HUES48 (cell line): ENCODE measurements at regions not wholly inside any gene's neighbourhood (a gene's known extent, or its start where the extent isn't known, plus 50 kb on each side); places are given as distances from the start of the nearest gene placed in this dataset.

Source experiments
- H3K27ac ChIP-seq: one replicate; pipeline ENCODE4 v1.7.0; 2013; ENCODE audit warnings: low read depth, low read length, inconsistent platforms
- H3K27me3 ChIP-seq: 2 replicates; pipeline ENCODE4 v1.6.1; 2013; ENCODE audit warnings: mild to moderate bottlenecking, low read length; ENCODE audit not compliant: control insufficient read depth, insufficient read depth
- H3K36me3 ChIP-seq: 2 replicates; pipeline ENCODE4 v1.6.1; 2013; ENCODE audit warnings: low read length; ENCODE audit not compliant: control insufficient read depth, insufficient read depth
- H3K4me1 ChIP-seq: 2 replicates; pipeline ENCODE4 v1.6.1; 2013; ENCODE audit warnings: mild to moderate bottlenecking, low read length; ENCODE audit not compliant: control insufficient read depth, insufficient read depth
- H3K4me3 ChIP-seq: 2 replicates; pipeline ENCODE4 v1.5.1; 2013; ENCODE audit warnings: mild to moderate bottlenecking, low read depth, low read length
- H3K9ac ChIP-seq: 2 replicates; pipeline ENCODE4 v1.6.1; 2013; ENCODE audit warnings: mild to moderate bottlenecking, low read depth, low read length, moderate library complexity
- H3K9me3 ChIP-seq: 2 replicates; pipeline ENCODE4 v1.6.1; 2013; ENCODE audit warnings: low read length; ENCODE audit not compliant: control insufficient read depth, insufficient read depth

GRCh38 chr9:18007621-18008020 lies 428.8 kb downstream of the SH3GL2 start:
- no peak overlapping the region for H3K27ac ChIP-seq
- H3K36me3 ChIP-seq: no peaks in the 10 kb centered on the region
- no peak overlapping the region for H3K9ac ChIP-seq
- no peak overlapping the region for H3K4me3 ChIP-seq
- H3K4me1 ChIP-seq: no peaks in the 10 kb centered on the region
- no peaks in the 10 kb centered on the region for H3K27me3 ChIP-seq
- no peaks in the 10 kb centered on the region for H3K9me3 ChIP-seq

- H3K4me3 ChIP-seq: no peak overlapping the region
- H3K9me3 ChIP-seq: no peaks in the 10 kb centered on the region
- H3K36me3 ChIP-seq: no peaks in the 10 kb centered on the region
- H3K27ac ChIP-seq: no peak overlapping the region
- no peak overlapping the region for H3K9ac ChIP-seq
- H3K4me1 ChIP-seq: no peaks in the 10 kb centered on the region
- no peaks in the 10 kb centered on the region for H3K27me3 ChIP-seq
These were observed 431.0 kb downstream of the SH3GL2 start for GRCh38 chr9:18009902-18010301.

GRCh38 chr9:18010492-18010891 lies 431.6 kb downstream of the SH3GL2 start:
- H3K4me3 ChIP-seq: no peak overlapping the region
- no peaks in the 10 kb centered on the region for H3K4me1 ChIP-seq
- no peak overlapping the region for H3K9ac ChIP-seq
- no peak overlapping the region for H3K27ac ChIP-seq
- no peaks in the 10 kb centered on the region for H3K36me3 ChIP-seq
- H3K27me3 ChIP-seq: no peaks in the 10 kb centered on the region
- H3K9me3 ChIP-seq: no peaks in the 10 kb centered on the region

- Histone ChIP-seq H3K4me3 (no peak overlapping the region), H3K9ac (no peak overlapping the region), H3K36me3 (no peaks in the 10 kb centered on the region), H3K9me3 (no peaks in the 10 kb centered on the region), H3K4me1 (no peaks in the 10 kb centered on the region), H3K27me3 (no peaks in the 10 kb centered on the region), H3K27ac (no peak overlapping the region)
These were observed 433.3 kb downstream of the SH3GL2 start for GRCh38 chr9:18012170-18012569.

GRCh38 chr9:18014556-18014955 lies 435.7 kb downstream of the SH3GL2 start:
- no peak overlapping the region for H3K9ac ChIP-seq
- H3K9me3 ChIP-seq: no peaks in the 10 kb centered on the region

GRCh38 chr9:18015116-18015515 lies 436.2 kb downstream of the SH3GL2 start:
- no peaks in the 10 kb centered on the region for H3K36me3 ChIP-seq
- no peaks in the 10 kb centered on the region for H3K4me1 ChIP-seq
- H3K4me3 ChIP-seq: no peak overlapping the region
- H3K27me3 ChIP-seq: no peaks in the 10 kb centered on the region
- no peak overlapping the region for H3K27ac ChIP-seq
- no peaks in the 10 kb centered on the region for H3K9me3 ChIP-seq
- H3K9ac ChIP-seq: no peak overlapping the region

More at GRCh38 chr9:18014556-18014955, 435.7 kb downstream of the SH3GL2 start:
- H3K36me3 ChIP-seq: no peaks in the 10 kb centered on the region
- H3K4me1 ChIP-seq: no peaks in the 10 kb centered on the region
- no peak overlapping the region for H3K27ac ChIP-seq
- no peaks in the 10 kb centered on the region for H3K27me3 ChIP-seq
- H3K4me3 ChIP-seq: no peak overlapping the region

- H3K27ac ChIP-seq: no peak overlapping the region
- H3K36me3 ChIP-seq: no peaks in the 10 kb centered on the region
- no peak overlapping the region for H3K9ac ChIP-seq
- no peak overlapping the region for H3K4me3 ChIP-seq
- no peaks in the 10 kb centered on the region for H3K27me3 ChIP-seq
- H3K4me1 ChIP-seq: no peaks in the 10 kb centered on the region
- no peaks in the 10 kb centered on the region for H3K9me3 ChIP-seq
These were observed 438.3 kb downstream of the SH3GL2 start for GRCh38 chr9:18017136-18017535.

GRCh38 chr9:18018221-18018620 lies 439.4 kb downstream of the SH3GL2 start:
- H3K4me1 ChIP-seq: no peaks in the 10 kb centered on the region
- no peak overlapping the region for H3K9ac ChIP-seq
- no peak overlapping the region for H3K4me3 ChIP-seq
- no peaks in the 10 kb centered on the region for H3K27me3 ChIP-seq
- no peaks in the 10 kb centered on the region for H3K36me3 ChIP-seq
- H3K27ac ChIP-seq: no peak overlapping the region
- H3K9me3 ChIP-seq: no peaks in the 10 kb centered on the region

GRCh38 chr9:18018661-18019060 lies 439.8 kb downstream of the SH3GL2 start:
- H3K9ac ChIP-seq: no peak overlapping the region
- H3K36me3 ChIP-seq: no peaks in the 10 kb centered on the region
- no peaks in the 10 kb centered on the region for H3K9me3 ChIP-seq
- H3K4me1 ChIP-seq: no peaks in the 10 kb centered on the region
- no peak overlapping the region for H3K27ac ChIP-seq
- H3K4me3 ChIP-seq: no peak overlapping the region
- H3K27me3 ChIP-seq: no peaks in the 10 kb centered on the region

- Histone ChIP-seq H3K4me3 (no peak overlapping the region), H3K27ac (no peak overlapping the region), H3K9me3 (no peaks in the 10 kb centered on the region), H3K27me3 (no peaks in the 10 kb centered on the region), H3K4me1 (no peaks in the 10 kb centered on the region), H3K36me3 (no peaks in the 10 kb centered on the region), H3K9ac (no peak overlapping the region)
These were observed 441.4 kb downstream of the SH3GL2 start for GRCh38 chr9:18020121-18020745.

GRCh38 chr9:18022642-18023041 lies 443.8 kb downstream of the SH3GL2 start:
- no peaks in the 10 kb centered on the region for H3K4me1 ChIP-seq
- no peaks in the 10 kb centered on the region for H3K36me3 ChIP-seq

More at GRCh38 chr9:18022642-18023041, 443.8 kb downstream of the SH3GL2 start:
- H3K27ac ChIP-seq: no peak overlapping the region
- no peak overlapping the region for H3K4me3 ChIP-seq
- no peaks in the 10 kb centered on the region for H3K27me3 ChIP-seq
- H3K9ac ChIP-seq: no peak overlapping the region
- H3K9me3 ChIP-seq: no peaks in the 10 kb centered on the region
